ENCODE measurements at regions not wholly inside any gene's neighbourhood (a gene's known extent, or its start where the extent isn't known, plus 50 kb on each side); places are given as distances from the start of the nearest gene placed in this dataset.

GRCh38 chr3:59450946-59451763 is 401.3 kb upstream of the CFAP20DC start:
- Histone ChIP-seq H3K4me3 (no peak overlapping the region), H3K4me1 (peaks cover 5 to 13% (median 11%) of the 10 kb centered on the region in 4 donors), H3K27ac (peak overlapping the region in 3 of 4 donors; percentile 8 to 53 (median 23)), H3K9me3 (no peaks in the 10 kb centered on the region), H3K27me3 (no peaks in the 10 kb centered on the region), H3K36me3 (no peaks in the 10 kb centered on the region)
- 19 to 28% methylated on average over 6 of the region's 6 CpGs for WGBS, 2 donors
- peak in 1 of 2 donors; percentile 21 for DNase-seq
- TF ChIP-seq EP300 (IDR thresholded peaks at IDR 0.05) (no peak), POLR2AphosphoS5 (IDR thresholded peaks at IDR 0.05) (no peak), POLR2A (IDR thresholded peaks at IDR 0.05) (no peak)
- TF ChIP-seq, protein P1, sequence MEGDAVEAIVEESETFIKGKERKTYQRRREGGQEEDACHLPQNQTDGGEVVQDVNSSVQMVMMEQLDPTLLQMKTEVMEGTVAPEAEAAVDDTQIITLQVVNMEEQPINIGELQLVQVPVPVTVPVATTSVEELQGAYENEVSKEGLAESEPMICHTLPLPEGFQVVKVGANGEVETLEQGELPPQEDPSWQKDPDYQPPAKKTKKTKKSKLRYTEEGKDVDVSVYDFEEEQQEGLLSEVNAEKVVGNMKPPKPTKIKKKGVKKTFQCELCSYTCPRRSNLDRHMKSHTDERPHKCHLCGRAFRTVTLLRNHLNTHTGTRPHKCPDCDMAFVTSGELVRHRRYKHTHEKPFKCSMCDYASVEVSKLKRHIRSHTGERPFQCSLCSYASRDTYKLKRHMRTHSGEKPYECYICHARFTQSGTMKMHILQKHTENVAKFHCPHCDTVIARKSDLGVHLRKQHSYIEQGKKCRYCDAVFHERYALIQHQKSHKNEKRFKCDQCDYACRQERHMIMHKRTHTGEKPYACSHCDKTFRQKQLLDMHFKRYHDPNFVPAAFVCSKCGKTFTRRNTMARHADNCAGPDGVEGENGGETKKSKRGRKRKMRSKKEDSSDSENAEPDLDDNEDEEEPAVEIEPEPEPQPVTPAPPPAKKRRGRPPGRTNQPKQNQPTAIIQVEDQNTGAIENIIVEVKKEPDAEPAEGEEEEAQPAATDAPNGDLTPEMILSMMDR (IDR thresholded peaks at IDR 0.05) = no peak
- peak; percentile 52 to 71 for ATAC-seq (ENCODE audit: low FRiP score in 2 of 2)

DNA sequence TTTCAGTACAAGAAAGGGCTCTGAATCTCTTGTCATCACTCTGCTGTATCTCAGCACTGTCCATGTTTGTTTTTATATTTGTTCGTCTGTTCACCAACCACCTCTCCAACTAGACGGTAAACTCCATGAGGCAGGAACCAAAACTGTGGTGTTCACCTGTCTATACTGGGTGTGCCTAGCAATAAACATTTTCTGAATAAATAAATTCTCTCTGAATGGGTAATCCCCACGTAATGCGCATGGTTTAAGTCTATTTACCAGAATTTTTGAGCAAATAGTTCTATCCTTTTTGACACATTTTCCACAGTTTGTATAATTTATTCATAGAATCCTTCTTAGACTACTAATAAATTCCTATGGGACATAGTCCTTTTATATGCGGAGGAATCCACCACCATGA is 400.6 kb upstream of the CFAP20DC start:
- DNase-seq = no peak
- Histone ChIP-seq H3K4me3 (no peak overlapping the region), H3K4me1 (peaks cover 5 to 13% (median 11%) of the 10 kb centered on the region in 4 donors), H3K27me3 (no peaks in the 10 kb centered on the region), H3K36me3 (no peaks in the 10 kb centered on the region), H3K9me3 (no peaks in the 10 kb centered on the region), H3K27ac (peak overlapping the region in 2 of 4 donors; percentile 23 to 53)
- WGBS, 2 donors = 90 to 95% methylated on average over 5 of the region's 5 CpGs
- no peak for ATAC-seq (ENCODE audit: low FRiP score in 2 of 2)
- TF ChIP-seq, protein P1 (IDR thresholded peaks at IDR 0.05) = no peak
- TF ChIP-seq EP300 (IDR thresholded peaks at IDR 0.05) (no peak), POLR2A (IDR thresholded peaks at IDR 0.05) (no peak), POLR2AphosphoS5 (IDR thresholded peaks at IDR 0.05) (no peak)

GRCh38 chr3:59446775-59447465 is 397.1 kb upstream of the CFAP20DC start:
- H3K27ac ChIP-seq = no peak overlapping the region
- peaks cover 5 to 13% (median 11%) of the 10 kb centered on the region in 4 donors for H3K4me1 ChIP-seq
- ATAC-seq (ENCODE audit: low FRiP score in 2 of 2) = no peak
- H3K27me3 ChIP-seq = no peaks in the 10 kb centered on the region
- no peaks in the 10 kb centered on the region for H3K36me3 ChIP-seq
- DNase-seq = no peak
- H3K4me3 ChIP-seq = no peak overlapping the region
- WGBS, 2 donors = 74 to 90% methylated on average over 6 of the region's 6 CpGs
- no peaks in the 10 kb centered on the region for H3K9me3 ChIP-seq
- TF ChIP-seq POLR2AphosphoS5 (IDR thresholded peaks at IDR 0.05) (no peak), EP300 (IDR thresholded peaks at IDR 0.05) (no peak), POLR2A (IDR thresholded peaks at IDR 0.05) (no peak)
- TF ChIP-seq, protein P1 (IDR thresholded peaks at IDR 0.05) = no peak

DNA sequence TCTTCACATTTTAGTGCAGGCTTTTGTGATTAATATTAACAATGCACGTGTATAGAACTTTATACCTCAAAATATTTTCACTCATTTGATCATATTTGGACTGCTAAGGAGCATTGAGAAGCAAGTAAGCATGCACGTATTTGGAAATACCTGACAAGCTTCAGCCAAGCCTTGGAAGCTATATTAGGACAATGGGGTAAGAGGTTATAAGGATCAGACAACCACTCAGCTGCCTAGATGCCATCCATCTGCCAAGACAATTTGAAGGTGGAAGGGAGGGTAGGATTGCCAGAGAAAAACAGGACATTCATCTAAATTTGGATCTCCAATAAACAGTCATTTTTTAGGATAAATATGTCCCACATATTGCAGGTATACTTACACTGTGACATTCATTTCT is 394.9 kb upstream of the CFAP20DC start:
- Histone ChIP-seq H3K36me3 (no peaks in the 10 kb centered on the region), H3K27ac (no peak overlapping the region), H3K27me3 (no peaks in the 10 kb centered on the region), H3K4me3 (no peak overlapping the region), H3K4me1 (no peaks in the 10 kb centered on the region), H3K9me3 (no peaks in the 10 kb centered on the region)
- 73 to 86% methylated on average over 2 of the region's 2 CpGs for WGBS, 2 donors
- DNase-seq (no peak), ATAC-seq (ENCODE audit: low FRiP score in 2 of 2) (no peak)
- TF ChIP-seq, protein P1 (IDR thresholded peaks at IDR 0.05) = no peak
- no peak for TF ChIP-seq POLR2AphosphoS5 (IDR thresholded peaks at IDR 0.05)
- TF ChIP-seq POLR2A (IDR thresholded peaks at IDR 0.05) = no peak
- TF ChIP-seq EP300 (IDR thresholded peaks at IDR 0.05) = no peak
